Ovary (tissue), 3 donors: ENCODE measurements at regions not wholly inside any gene's neighbourhood (a gene's known extent, or its start where the extent isn't known, plus 50 kb on each side); places are given as distances from the start of the nearest gene placed in this dataset.

Experiments
- CTCF ChIP-seq, 3 donors: fragments of 450-650 bp in 2 of 3; fragments of 200-600 bp in 1 of 3; IDR thresholded peaks; one replicate each; pipeline versions ENCODE4 v1.5.1 to v1.8.0; 2016 to 2022; ENCODE audit warnings: antibody characterized with exemption in 3 of 3, mild to moderate bottlenecking in 1 of 3
- POLR2A ChIP-seq: fragments of 450-650 bp; IDR thresholded peaks from one replicate; pipeline ENCODE4 v1.6.1; 2017; ENCODE audit warnings: antibody characterized with exemption, mild to moderate bottlenecking, moderate library complexity
- donor health status: DM: no; HTN: no; CAD: no.

- TF ChIP-seq CTCF (IDR thresholded peaks at IDR 0.05) (no peak), POLR2A (no peak)
Measured at GRCh38 chr21:36646011-36646410, 52.9 kb upstream of the SIM2 start.
